ENCODE measurements at regions not wholly inside any gene's neighbourhood (a gene's known extent, or its start where the extent isn't known, plus 50 kb on each side); places are given as distances from the start of the nearest gene placed in this dataset.

- in situ Hi-C loops (cut with HindIII; ENCODE audit: low sequenced_read_pairs): no loop called here
Observed at GRCh38 chr2:129721236-129721635, 258.2 kb upstream of the RAB6C start.

DNA sequence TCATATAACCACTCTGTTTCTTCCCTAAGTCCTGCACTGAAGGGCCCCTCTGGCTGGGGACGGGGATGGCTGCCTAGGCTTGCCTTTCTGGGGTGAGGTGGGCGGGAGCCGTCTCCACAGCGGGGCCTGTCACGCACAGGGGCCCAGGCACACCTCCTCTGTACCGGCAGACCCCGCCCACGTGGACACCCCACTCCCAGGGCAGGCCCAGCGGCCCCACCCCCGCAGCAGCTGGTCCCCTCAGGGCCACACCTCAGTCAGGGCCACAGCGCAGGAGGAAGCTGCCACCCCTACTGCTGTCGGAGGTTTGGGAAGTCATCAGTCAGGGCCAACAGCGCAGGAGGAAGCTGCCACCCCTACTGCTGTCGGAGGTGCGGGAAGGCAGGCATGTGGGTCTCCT, 257.6 kb upstream of the RAB6C start:
- in situ Hi-C loops (cut with HindIII; ENCODE audit: low sequenced_read_pairs): no loop called here

- in situ Hi-C loops (cut with HindIII; ENCODE audit: low sequenced_read_pairs): no loop called here
Observed at GRCh38 chr2:129722306-129723019, 257.0 kb upstream of the RAB6C start.

DNA sequence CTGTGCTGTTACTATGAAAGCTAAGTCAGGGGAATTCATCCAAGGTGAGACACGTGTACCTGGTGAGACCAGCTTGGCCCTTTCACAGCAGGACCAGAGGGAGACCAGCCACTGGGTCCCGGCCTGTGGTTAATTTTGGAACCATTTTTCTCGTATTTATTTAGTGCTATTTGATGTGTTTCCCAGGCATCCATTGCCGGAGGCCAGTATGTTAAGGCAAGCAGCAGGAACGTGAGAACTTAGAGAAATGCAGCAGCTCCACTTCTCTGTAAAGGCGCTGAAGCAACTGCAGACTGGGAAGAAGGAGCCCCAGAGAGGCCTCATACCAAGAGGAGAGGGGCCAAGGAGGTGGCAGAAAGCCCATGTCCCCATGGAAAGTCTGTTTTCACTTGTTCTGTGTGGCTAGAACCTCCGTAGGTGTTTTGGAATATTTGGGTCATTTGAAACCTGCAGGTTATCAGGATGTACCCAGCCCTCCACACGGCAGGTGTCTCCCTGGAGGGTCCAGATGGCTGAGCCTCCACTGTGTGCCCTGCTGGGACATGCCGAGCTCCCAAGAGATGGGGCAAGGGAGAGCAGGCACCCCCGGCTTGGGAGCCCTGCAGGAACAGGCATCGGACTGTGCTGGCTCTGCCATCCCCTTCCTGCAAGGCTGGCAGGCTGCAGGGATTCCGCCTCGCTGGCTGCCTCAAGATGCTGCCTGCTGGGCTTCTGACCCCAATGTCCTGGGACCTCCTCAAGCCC, 256.0 kb upstream of the RAB6C start:
- in situ Hi-C loops (cut with HindIII; ENCODE audit: low sequenced_read_pairs): no loop called here

DNA sequence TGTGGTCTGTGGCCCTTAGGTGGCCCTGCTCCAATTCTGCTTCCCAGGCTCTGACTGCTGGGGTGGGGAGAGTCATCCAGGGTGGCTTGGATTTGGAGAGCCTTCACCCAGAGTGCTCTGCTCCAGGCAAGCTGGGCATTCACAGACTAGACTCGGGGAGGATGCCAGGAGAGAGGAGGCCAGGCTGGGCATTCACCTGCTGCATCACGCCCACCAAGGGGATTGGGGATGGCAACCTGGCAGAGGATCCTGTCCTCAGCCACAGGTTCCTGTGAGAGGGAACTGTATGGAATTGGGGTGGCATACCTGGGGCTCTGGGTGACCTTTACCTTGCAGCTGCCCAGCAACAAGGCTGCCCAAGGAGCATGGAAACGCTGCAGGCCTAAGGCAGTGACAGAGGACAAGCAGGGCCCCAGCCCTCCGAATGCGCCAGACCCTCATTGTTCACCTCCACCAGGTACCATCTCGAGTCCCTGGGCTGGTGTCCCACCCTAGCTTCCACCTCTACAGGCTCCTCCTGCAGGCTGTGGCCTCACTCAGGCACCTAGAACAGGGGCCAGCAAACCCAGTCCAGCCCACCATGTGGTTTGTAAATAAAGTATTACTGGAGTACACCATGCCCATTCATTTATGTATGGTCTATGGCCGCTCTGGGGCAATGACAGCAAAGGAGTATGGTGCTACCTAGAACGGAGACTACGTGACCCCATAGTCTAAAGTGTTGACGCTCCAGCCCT, 255.3 kb upstream of the RAB6C start:
- in situ Hi-C loops (cut with HindIII; ENCODE audit: low sequenced_read_pairs): no loop called here

DNA sequence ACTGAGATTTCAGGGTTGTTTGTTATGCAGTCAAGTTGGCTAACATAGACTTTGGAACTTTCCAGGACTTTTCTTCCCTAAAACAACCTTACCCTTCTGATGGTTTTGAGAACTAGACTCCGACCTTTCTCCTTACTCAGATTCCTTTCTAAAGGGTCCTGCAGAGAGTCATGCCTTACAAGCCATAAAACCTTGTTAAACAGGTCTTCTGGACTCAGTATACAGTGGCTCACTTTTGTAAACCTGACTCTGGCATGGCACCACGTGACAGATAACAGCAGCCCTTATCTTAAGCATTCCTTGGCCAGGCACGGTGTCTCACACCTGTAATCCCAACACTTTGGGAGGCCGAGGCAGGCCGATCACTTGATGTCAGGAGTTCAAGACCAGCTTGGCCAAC, 253.2 kb upstream of the RAB6C start:
- in situ Hi-C loops (cut with HindIII; ENCODE audit: low sequenced_read_pairs): no loop called here

- in situ Hi-C loops (cut with HindIII; ENCODE audit: low sequenced_read_pairs): no loop called here
Observed at GRCh38 chr2:129727286-129727685, 252.2 kb upstream of the RAB6C start.

GRCh38 chr2:129728035-129728972, 251.2 kb upstream of the RAB6C start:
- in situ Hi-C loops (cut with HindIII; ENCODE audit: low sequenced_read_pairs): no loop called here

DNA sequence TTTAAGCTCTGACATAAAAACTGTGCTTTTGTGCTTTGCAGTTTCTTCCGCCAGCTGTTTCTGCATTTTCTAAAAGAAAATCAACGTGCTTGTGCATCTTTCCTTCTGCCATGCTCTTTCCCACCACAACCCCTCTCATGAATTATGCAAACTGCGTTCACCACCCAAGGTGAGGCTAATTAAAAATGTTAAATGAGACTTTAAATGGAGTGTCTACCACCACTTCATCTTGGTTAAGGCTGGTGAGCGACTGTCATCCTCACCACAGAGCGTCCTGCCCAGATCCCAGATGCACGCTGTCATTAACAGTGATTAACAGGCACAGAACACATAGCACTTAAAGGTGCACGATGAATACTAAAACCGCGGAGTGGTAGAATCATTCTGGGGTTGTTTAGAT, 250.5 kb upstream of the RAB6C start:
- in situ Hi-C loops (cut with HindIII; ENCODE audit: low sequenced_read_pairs): no loop called here

GRCh38 chr2:129729646-129730045, 249.8 kb upstream of the RAB6C start:
- in situ Hi-C loops (cut with HindIII; ENCODE audit: low sequenced_read_pairs): no loop called here

GRCh38 chr2:129730979-129731378, 248.5 kb upstream of the RAB6C start:
- in situ Hi-C loops (cut with HindIII; ENCODE audit: low sequenced_read_pairs): no loop called here

- in situ Hi-C loops (cut with HindIII; ENCODE audit: low sequenced_read_pairs): no loop called here
Observed at GRCh38 chr2:129731907-129732629, 247.4 kb upstream of the RAB6C start.

- in situ Hi-C loops (cut with HindIII; ENCODE audit: low sequenced_read_pairs): no loop called here
Observed at GRCh38 chr2:129732630-129733026, 246.8 kb upstream of the RAB6C start.

DNA sequence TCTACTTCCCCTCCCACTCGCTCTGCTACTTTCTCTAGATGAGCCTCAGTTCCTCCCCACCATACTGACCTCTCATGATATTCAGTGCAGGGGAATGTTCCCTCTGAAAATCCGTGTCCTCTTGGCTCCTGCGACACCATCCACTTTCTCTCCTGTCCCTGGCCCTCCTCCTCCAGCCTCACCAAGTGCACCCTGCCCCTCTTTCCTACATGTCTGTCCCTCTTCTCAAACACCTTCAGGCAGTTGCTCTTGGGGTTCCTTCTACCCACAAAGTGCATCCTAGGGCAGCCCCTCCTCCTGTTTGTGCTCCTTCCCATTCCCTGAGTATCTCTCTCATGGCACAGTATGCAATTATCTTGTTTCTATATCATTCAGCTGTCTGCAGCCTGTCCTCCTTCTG, 246.4 kb upstream of the RAB6C start:
- in situ Hi-C loops (cut with HindIII; ENCODE audit: low sequenced_read_pairs): no loop called here

- in situ Hi-C loops (cut with HindIII; ENCODE audit: low sequenced_read_pairs): no loop called here
Observed at GRCh38 chr2:129733579-129733978, 245.9 kb upstream of the RAB6C start.

GRCh38 chr2:129734343-129735034, 245.0 kb upstream of the RAB6C start:
- in situ Hi-C loops (cut with HindIII; ENCODE audit: low sequenced_read_pairs): no loop called here

GRCh38 chr2:129735576-129735975, 243.9 kb upstream of the RAB6C start:
- in situ Hi-C loops (cut with HindIII; ENCODE audit: low sequenced_read_pairs): no loop called here

DNA sequence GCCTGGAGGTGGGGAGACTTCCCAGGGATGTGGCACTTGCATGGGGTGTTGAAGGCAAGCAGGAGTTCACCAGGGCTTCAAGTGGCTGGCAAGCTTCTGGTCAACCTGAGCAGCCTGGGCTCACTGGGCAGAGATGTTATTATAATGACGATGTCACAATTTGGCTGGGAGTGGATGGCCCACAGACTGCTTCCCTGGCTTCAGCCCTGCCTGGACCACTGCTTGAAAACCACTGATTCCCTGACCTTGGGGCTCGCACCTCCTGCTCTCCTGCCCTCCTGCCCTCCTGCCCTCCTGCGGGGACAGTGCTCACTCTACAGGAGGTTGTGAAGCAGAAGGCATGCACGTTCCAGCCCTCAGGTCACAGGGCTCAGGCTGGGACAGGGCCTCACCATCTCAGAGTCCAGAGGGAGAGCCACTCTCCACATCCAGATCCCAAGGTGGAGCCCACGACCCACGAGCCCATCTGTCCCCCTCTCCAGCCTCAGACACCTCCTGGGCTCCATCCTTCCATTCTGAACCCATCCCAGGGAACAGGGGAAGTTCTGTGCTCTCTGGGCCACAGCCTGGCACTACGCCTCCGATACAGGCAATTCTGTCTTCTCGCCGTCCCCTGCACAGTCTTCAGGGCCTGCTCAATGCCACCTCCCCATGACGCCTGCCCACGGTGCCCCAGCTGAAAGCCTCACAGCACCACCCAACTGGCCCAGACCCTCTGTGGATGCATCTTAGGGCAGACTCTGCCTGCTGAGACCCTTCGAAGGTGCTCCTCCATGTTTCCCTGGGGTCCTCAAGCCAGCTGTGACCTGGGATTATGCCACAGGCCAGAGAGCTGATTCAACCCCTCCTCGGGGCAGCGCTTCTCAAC, 241.6 kb upstream of the RAB6C start:
- in situ Hi-C loops (cut with HindIII; ENCODE audit: low sequenced_read_pairs): no loop called here

GRCh38 chr2:129738799-129739198, 240.7 kb upstream of the RAB6C start:
- in situ Hi-C loops (cut with HindIII; ENCODE audit: low sequenced_read_pairs): no loop called here
